ENCODE measurements at regions not wholly inside any gene's neighbourhood (a gene's known extent, or its start where the extent isn't known, plus 50 kb on each side); places are given as distances from the start of the nearest gene placed in this dataset.
"Not testable (repeated sequence)": the region's sequence is repeated elsewhere in the genome, so short reads cannot be mapped to it uniquely, and the experiment has no call there.

- H2BK120ac ChIP-seq (ENCODE audit: insufficient read depth, low read length, poor library complexity); H3K9me3 ChIP-seq (ENCODE audit: insufficient read depth, low read depth, low read length); H2BK12ac ChIP-seq (ENCODE audit: low read length); H3K79me1 ChIP-seq (ENCODE audit: low read length); H3K4ac ChIP-seq (ENCODE audit: low read depth, low read length); H4K91ac ChIP-seq (ENCODE audit: low read depth, low read length); H3K4me1 ChIP-seq (ENCODE audit: control insufficient read depth in 1 of 2, insufficient read depth in 2 of 2, low read length in 2 of 2); H3K27me3 ChIP-seq (ENCODE audit: insufficient read depth, low read length); H2AFZ ChIP-seq (ENCODE audit: insufficient read depth, low read length, poor library complexity); H3K79me2 ChIP-seq (ENCODE audit: control insufficient read depth, insufficient read depth, low read length, poor library complexity); H3K4me3 ChIP-seq (ENCODE audit: low read depth, low read length); DNase-seq; H3K36me3 ChIP-seq (ENCODE audit: control insufficient read depth in 1 of 2, insufficient read depth in 2 of 2, low read length in 2 of 2); H4K12ac ChIP-seq (ENCODE audit: low read depth, low read length); H3K4me2 ChIP-seq (ENCODE audit: low read length); H3K14ac ChIP-seq (ENCODE audit: low read length); H3K27ac ChIP-seq (ENCODE audit: low read depth, low read length); H3K18ac ChIP-seq (ENCODE audit: low read length); H2AK5ac ChIP-seq (ENCODE audit: low read length); H2BK5ac ChIP-seq (ENCODE audit: low read depth, low read length, poor library complexity); H3K9ac ChIP-seq (ENCODE audit: low read length); H4K8ac ChIP-seq (ENCODE audit: low read depth, low read length); H3K23ac ChIP-seq (ENCODE audit: low read length): not testable (repeated sequence)
- WGBS (ENCODE audit: extremely low coverage, insufficient coverage, insufficient read length): no CpG with 5 or more reads among the region's 10 CpGs
Observed at GRCh38 chr4:49138818-49139217, 152.7 kb downstream of the CWH43 start.

GRCh38 chr4:49139513-49139912 is 153.4 kb downstream of the CWH43 start:
- not testable (repeated sequence) for H3K27me3 ChIP-seq (ENCODE audit: insufficient read depth, low read length); H4K8ac ChIP-seq (ENCODE audit: low read depth, low read length); H3K4me2 ChIP-seq (ENCODE audit: low read length); H3K79me2 ChIP-seq (ENCODE audit: control insufficient read depth, insufficient read depth, low read length, poor library complexity); H2BK5ac ChIP-seq (ENCODE audit: low read depth, low read length, poor library complexity); H3K18ac ChIP-seq (ENCODE audit: low read length); H3K14ac ChIP-seq (ENCODE audit: low read length); H4K12ac ChIP-seq (ENCODE audit: low read depth, low read length); H2BK120ac ChIP-seq (ENCODE audit: insufficient read depth, low read length, poor library complexity); H4K91ac ChIP-seq (ENCODE audit: low read depth, low read length); H3K36me3 ChIP-seq (ENCODE audit: control insufficient read depth in 1 of 2, insufficient read depth in 2 of 2, low read length in 2 of 2); H3K9me3 ChIP-seq (ENCODE audit: insufficient read depth, low read depth, low read length); H3K9ac ChIP-seq (ENCODE audit: low read length); DNase-seq; H2BK12ac ChIP-seq (ENCODE audit: low read length); H2AK5ac ChIP-seq (ENCODE audit: low read length); H3K23ac ChIP-seq (ENCODE audit: low read length); H3K4me1 ChIP-seq (ENCODE audit: control insufficient read depth in 1 of 2, insufficient read depth in 2 of 2, low read length in 2 of 2); H3K4ac ChIP-seq (ENCODE audit: low read depth, low read length); H3K4me3 ChIP-seq (ENCODE audit: low read depth, low read length); H2AFZ ChIP-seq (ENCODE audit: insufficient read depth, low read length, poor library complexity); H3K79me1 ChIP-seq (ENCODE audit: low read length); H3K27ac ChIP-seq (ENCODE audit: low read depth, low read length)
- no CpG with 5 or more reads among the region's 8 CpGs for WGBS (ENCODE audit: extremely low coverage, insufficient coverage, insufficient read length)

- H4K12ac ChIP-seq (ENCODE audit: low read depth, low read length); H3K4me2 ChIP-seq (ENCODE audit: low read length); H3K4me1 ChIP-seq (ENCODE audit: control insufficient read depth in 1 of 2, insufficient read depth in 2 of 2, low read length in 2 of 2); H3K23ac ChIP-seq (ENCODE audit: low read length); H3K27me3 ChIP-seq (ENCODE audit: insufficient read depth, low read length); DNase-seq; H4K8ac ChIP-seq (ENCODE audit: low read depth, low read length); H2BK12ac ChIP-seq (ENCODE audit: low read length); H2BK120ac ChIP-seq (ENCODE audit: insufficient read depth, low read length, poor library complexity); H3K36me3 ChIP-seq (ENCODE audit: control insufficient read depth in 1 of 2, insufficient read depth in 2 of 2, low read length in 2 of 2); H3K79me1 ChIP-seq (ENCODE audit: low read length); H4K91ac ChIP-seq (ENCODE audit: low read depth, low read length); H2BK5ac ChIP-seq (ENCODE audit: low read depth, low read length, poor library complexity); H2AFZ ChIP-seq (ENCODE audit: insufficient read depth, low read length, poor library complexity); H3K4me3 ChIP-seq (ENCODE audit: low read depth, low read length); H3K79me2 ChIP-seq (ENCODE audit: control insufficient read depth, insufficient read depth, low read length, poor library complexity); H3K18ac ChIP-seq (ENCODE audit: low read length); H3K4ac ChIP-seq (ENCODE audit: low read depth, low read length); H3K9ac ChIP-seq (ENCODE audit: low read length); H3K9me3 ChIP-seq (ENCODE audit: insufficient read depth, low read depth, low read length); H3K14ac ChIP-seq (ENCODE audit: low read length); H3K27ac ChIP-seq (ENCODE audit: low read depth, low read length); H2AK5ac ChIP-seq (ENCODE audit: low read length): not testable (repeated sequence)
- WGBS (ENCODE audit: extremely low coverage, insufficient coverage, insufficient read length): 100% methylated on average over 6 of the region's 8 CpGs
Observed at GRCh38 chr4:49140351-49140750, 154.3 kb downstream of the CWH43 start.

- H3K9me3 ChIP-seq (ENCODE audit: insufficient read depth, low read depth, low read length); DNase-seq; H2BK120ac ChIP-seq (ENCODE audit: insufficient read depth, low read length, poor library complexity); H4K8ac ChIP-seq (ENCODE audit: low read depth, low read length); H2AFZ ChIP-seq (ENCODE audit: insufficient read depth, low read length, poor library complexity); H3K4ac ChIP-seq (ENCODE audit: low read depth, low read length); H3K4me2 ChIP-seq (ENCODE audit: low read length); H3K9ac ChIP-seq (ENCODE audit: low read length); H3K14ac ChIP-seq (ENCODE audit: low read length); H3K27ac ChIP-seq (ENCODE audit: low read depth, low read length); H2AK5ac ChIP-seq (ENCODE audit: low read length); H3K23ac ChIP-seq (ENCODE audit: low read length); H3K36me3 ChIP-seq (ENCODE audit: control insufficient read depth in 1 of 2, insufficient read depth in 2 of 2, low read length in 2 of 2); H3K79me2 ChIP-seq (ENCODE audit: control insufficient read depth, insufficient read depth, low read length, poor library complexity); H4K91ac ChIP-seq (ENCODE audit: low read depth, low read length); H3K18ac ChIP-seq (ENCODE audit: low read length); H4K12ac ChIP-seq (ENCODE audit: low read depth, low read length); H2BK12ac ChIP-seq (ENCODE audit: low read length); H3K4me1 ChIP-seq (ENCODE audit: control insufficient read depth in 1 of 2, insufficient read depth in 2 of 2, low read length in 2 of 2); H2BK5ac ChIP-seq (ENCODE audit: low read depth, low read length, poor library complexity); H3K4me3 ChIP-seq (ENCODE audit: low read depth, low read length); H3K27me3 ChIP-seq (ENCODE audit: insufficient read depth, low read length); H3K79me1 ChIP-seq (ENCODE audit: low read length): not testable (repeated sequence)
- WGBS (ENCODE audit: extremely low coverage, insufficient coverage, insufficient read length): no CpG with 5 or more reads among the region's 8 CpGs
Observed at GRCh38 chr4:49141955-49142354, 155.9 kb downstream of the CWH43 start.

Measured in trophoblast cell (in vitro differentiated cells and primary cell).